GM21367 (cell line): ENCODE measurements at regions not wholly inside any gene's neighbourhood (a gene's known extent, or its start where the extent isn't known, plus 50 kb on each side); places are given as distances from the start of the nearest gene placed in this dataset.
"Not testable (repeated sequence)": the region's sequence is repeated elsewhere in the genome, so short reads cannot be mapped to it uniquely, and the experiment has no call there.

ENCODE experiments used
- ATAC-seq: cut with Tn5 transposase; IDR thresholded peaks from one replicate; pipeline ENCODE4 v1.9.1; 2021; ENCODE audit not compliant: unreplicated experiment

- no peak for ATAC-seq
Observed at GRCh38 chr9:100639854-100640253, 62.0 kb downstream of the CAVIN4 start.

- no peak for ATAC-seq
Observed at GRCh38 chr9:100640447-100641050, 62.7 kb downstream of the CAVIN4 start.

GRCh38 chr9:100641166-100641565 is 63.3 kb downstream of the CAVIN4 start:
- no peak for ATAC-seq

- no peak for ATAC-seq
Observed at GRCh38 chr9:100652850-100653249, 75.0 kb downstream of the CAVIN4 start.

DNA sequence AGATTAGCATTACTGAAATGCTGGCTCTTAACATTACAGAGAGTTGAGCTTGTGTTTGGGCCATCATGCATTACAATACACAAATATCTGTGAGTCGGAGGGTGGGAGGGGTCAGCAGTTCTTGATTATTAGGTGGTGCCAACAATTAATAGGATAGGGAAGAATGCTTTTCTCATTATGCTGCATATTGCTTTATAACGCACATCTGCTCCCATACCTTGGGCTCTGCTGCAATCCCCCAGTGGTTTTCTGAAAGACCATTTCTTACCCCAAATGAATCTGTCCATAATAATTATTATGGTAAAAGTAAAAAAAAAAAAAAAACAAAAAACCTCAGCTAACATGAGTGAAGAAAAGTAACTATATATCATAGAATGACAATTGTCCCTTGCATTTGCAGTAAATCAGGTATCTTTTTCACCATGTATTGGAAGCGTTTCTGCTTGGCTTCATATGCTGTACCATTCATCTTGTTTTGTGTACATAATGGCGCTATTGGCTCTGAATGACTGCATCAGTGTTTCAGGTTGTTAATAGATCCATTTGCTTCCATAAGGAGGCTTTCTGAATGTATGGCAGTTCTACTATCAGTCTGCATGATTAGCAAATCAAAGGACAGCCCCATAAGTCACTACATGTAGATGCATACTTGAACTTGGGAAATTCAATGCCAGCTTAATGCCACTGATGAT is 75.9 kb downstream of the CAVIN4 start:
- ATAC-seq, result no peak

DNA sequence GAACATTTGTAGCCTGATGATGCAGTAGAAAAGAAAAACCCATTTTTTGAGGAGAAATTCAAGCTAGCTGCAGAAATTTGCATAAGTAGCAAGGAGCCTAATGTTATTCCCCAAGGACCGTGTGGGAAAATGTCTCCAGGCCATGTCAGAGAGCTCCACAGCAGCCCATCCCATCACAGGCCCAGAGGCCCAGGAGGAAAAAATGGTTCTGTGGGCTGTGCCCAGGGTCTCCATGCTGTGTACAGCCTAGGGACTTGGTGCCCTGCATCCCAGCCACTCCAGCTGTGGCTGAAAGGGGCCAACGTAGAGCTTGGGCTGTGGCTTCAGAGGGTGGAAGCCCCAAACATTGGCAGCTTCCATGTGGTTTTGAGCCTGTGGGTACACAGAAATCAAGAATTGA is 79.0 kb downstream of the CAVIN4 start:
- ATAC-seq, result not testable (repeated sequence)

- ATAC-seq, result no peak
Observed at GRCh38 chr9:100661668-100662067, 83.8 kb downstream of the CAVIN4 start.

GRCh38 chr9:100662122-100662521 is 84.2 kb downstream of the CAVIN4 start:
- no peak for ATAC-seq

GRCh38 chr9:100667448-100667847 is 89.6 kb downstream of the CAVIN4 start:
- ATAC-seq, result no peak

- ATAC-seq, result no peak
Observed at GRCh38 chr9:100668024-100668423, 90.1 kb downstream of the CAVIN4 start.

GRCh38 chr9:100669968-100670367 is 92.1 kb downstream of the CAVIN4 start:
- ATAC-seq, result no peak

DNA sequence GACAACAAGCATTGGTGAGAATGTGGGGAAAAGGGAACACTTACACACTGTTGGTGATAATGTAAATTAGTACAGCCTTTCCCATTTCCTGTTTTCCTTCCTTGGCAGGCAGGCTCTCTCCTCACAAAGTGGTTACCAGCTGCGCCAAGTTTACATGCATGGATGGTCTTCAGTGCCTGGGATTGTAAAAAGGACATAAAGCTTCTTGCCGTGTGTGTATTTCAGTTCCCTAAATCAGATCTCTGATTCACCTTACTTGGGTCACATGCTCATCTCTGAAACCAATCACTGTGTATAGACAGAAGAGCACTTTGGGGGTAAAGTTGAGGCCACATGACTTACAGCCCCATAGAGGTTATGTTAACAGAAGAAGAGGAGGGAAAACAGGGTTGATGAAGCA is 92.8 kb downstream of the CAVIN4 start:
- peak; percentile 91 for ATAC-seq

GRCh38 chr9:100671898-100672297 is 94.0 kb downstream of the CAVIN4 start:
- ATAC-seq, result no peak

DNA sequence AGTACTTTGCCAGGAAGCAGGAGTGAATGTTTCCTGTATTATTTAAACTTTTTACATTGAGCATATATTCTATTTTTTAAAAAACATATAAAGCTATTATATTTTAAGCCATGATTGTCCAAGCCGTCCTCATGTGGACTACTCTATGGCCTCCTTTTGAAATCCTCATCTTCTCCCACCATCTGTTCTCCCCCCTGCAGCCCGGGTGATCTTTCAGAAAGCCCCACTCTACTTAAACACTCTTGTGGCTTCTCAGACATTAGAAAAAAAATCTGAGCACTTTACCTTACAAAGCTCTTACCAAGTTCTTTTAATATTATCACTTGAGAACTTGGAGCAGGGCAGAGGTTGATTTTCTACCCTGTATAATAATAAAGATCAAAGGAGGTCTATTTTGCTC is 95.4 kb downstream of the CAVIN4 start:
- no peak for ATAC-seq

GRCh38 chr9:100674419-100675122 is 96.7 kb downstream of the CAVIN4 start:
- ATAC-seq, result no peak

DNA sequence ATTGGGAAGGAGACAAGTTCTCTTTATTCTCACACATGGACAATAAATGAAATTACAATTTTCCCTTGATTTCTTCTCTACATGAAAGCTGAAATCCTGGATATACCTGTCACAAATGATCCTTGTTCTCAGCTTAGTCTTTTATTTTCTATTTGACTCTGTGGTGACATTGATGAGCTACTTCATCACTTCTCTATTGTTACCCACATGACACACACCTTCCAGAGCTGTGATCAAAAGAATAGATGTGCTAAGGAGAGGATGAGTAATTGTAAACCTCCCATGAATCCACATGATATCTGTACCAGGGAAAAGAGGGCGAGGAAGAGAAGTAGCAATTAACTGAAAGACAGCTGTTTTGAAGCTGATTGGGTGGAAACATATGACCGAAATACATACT is 102.0 kb downstream of the CAVIN4 start:
- ATAC-seq, result no peak

GRCh38 chr9:100686420-100686819 is 108.5 kb downstream of the CAVIN4 start:
- ATAC-seq, result no peak

DNA sequence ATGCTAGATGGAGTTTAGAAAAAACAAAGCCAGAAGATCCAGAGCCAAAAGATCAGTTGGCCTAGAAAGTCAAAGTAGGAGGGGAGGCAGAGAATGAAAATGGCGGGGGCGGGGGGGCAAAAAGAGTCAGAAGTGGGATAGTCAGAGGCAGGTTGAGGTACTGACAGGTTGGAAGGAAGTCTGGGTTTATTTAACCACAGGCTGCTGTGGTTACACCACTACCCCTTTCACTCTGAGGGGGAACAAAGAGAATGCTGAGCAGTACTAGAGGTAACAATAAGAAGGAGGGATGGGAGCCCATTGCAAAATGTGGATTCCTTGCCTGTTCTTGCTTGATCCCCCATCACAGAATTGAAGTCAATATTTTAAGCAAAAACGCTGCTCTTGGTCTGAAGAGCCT is 111.8 kb downstream of the CAVIN4 start:
- peak; percentile 71 for ATAC-seq

- ATAC-seq, result no peak
Observed at GRCh38 chr9:100690438-100690837, 112.6 kb downstream of the CAVIN4 start.

GRCh38 chr9:100697339-100697738 is 119.5 kb downstream of the CAVIN4 start:
- no peak for ATAC-seq

GRCh38 chr9:100698945-100699344 is 121.1 kb downstream of the CAVIN4 start:
- no peak for ATAC-seq

GRCh38 chr9:100699668-100700067 is 121.8 kb downstream of the CAVIN4 start:
- no peak for ATAC-seq
